ENCODE measurements at regions not wholly inside any gene's neighbourhood (a gene's known extent, or its start where the extent isn't known, plus 50 kb on each side); places are given as distances from the start of the nearest gene placed in this dataset.

DNA sequence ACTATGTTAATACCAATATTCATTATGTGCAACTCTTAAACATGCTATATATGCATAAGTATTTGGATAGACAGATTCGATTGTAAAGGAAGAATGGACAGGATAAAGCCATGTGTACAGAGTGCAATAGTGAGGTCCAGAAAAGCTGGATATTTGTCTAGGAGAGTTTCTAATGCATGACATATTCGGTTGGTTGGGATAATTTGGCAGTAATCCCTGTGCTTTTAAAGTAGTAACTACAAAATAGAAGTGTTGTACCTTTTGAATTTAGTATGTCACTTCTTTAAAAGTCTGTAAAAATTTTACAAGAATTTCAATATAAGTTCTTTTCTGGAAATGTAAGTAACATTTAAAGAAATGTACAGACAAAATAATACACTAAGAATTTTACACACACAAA is 774.5 kb downstream of the USP25 start:
- H3K36me3 Mint-ChIP-seq: peaks cover 5% of the 10 kb centered on the region
- DNase-seq (ENCODE audit: extremely low spot score, unreplicated experiment): no peak
- H3K27me3 Mint-ChIP-seq: no peaks in the 10 kb centered on the region
- TF ChIP-seq, protein P1, sequence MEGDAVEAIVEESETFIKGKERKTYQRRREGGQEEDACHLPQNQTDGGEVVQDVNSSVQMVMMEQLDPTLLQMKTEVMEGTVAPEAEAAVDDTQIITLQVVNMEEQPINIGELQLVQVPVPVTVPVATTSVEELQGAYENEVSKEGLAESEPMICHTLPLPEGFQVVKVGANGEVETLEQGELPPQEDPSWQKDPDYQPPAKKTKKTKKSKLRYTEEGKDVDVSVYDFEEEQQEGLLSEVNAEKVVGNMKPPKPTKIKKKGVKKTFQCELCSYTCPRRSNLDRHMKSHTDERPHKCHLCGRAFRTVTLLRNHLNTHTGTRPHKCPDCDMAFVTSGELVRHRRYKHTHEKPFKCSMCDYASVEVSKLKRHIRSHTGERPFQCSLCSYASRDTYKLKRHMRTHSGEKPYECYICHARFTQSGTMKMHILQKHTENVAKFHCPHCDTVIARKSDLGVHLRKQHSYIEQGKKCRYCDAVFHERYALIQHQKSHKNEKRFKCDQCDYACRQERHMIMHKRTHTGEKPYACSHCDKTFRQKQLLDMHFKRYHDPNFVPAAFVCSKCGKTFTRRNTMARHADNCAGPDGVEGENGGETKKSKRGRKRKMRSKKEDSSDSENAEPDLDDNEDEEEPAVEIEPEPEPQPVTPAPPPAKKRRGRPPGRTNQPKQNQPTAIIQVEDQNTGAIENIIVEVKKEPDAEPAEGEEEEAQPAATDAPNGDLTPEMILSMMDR (conservative IDR thresholded peaks at IDR 0.05): no peak
- H3K9me3 Mint-ChIP-seq: no peaks in the 10 kb centered on the region
- no peak overlapping the region for H3K4me3 Mint-ChIP-seq
- peaks cover 13% of the 10 kb centered on the region for H3K4me1 Mint-ChIP-seq (ENCODE audit: unreplicated experiment)
- H3K27ac Mint-ChIP-seq: no peak overlapping the region

DNA sequence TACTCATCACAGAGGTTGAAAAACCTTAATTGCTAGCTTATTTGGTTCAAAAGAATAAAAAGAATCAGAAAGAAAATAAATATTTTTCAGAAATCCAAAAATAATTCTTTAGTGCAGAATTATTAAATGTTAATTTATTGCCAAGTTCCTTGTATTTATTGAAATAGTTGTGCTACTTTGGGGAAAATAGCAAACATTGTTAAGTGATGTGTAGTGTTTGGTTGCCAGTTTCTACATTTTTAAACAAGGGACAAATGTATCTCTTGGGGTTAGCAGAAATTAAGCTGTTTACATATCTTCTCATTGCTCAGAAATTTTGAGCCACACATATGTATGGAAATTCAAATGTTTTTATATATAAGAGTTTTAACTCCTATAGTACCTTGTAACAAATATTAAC is 775.0 kb downstream of the USP25 start:
- no peak overlapping the region for H3K27ac Mint-ChIP-seq
- H3K27me3 Mint-ChIP-seq: no peaks in the 10 kb centered on the region
- no peak overlapping the region for H3K4me3 Mint-ChIP-seq
- H3K9me3 Mint-ChIP-seq: no peaks in the 10 kb centered on the region
- TF ChIP-seq, protein P1 (conservative IDR thresholded peaks at IDR 0.05): no peak
- DNase-seq (ENCODE audit: extremely low spot score, unreplicated experiment): no peak
- peaks cover 5% of the 10 kb centered on the region for H3K36me3 Mint-ChIP-seq
- H3K4me1 Mint-ChIP-seq (ENCODE audit: unreplicated experiment): peaks cover 16% of the 10 kb centered on the region

DNA sequence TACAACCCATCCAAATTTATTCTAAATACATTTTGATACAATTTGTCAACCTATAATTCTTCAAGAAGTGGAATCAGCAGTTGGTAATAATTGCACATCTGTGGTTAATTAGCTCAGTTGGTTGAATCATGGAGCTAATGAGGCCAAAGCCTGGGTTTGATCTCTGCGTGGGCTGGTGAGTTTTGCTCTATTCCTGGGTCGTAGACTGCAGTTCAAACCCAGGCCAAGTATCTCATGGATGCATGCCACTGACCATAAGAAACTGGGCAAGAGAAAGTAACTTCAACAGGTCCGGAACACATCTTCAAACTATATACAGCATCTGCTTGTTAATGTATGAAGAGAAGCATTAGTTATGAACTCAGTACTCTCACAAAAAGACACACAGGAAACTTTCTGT is 779.7 kb downstream of the USP25 start:
- peaks cover 5% of the 10 kb centered on the region for H3K9me3 Mint-ChIP-seq
- H3K4me3 Mint-ChIP-seq: no peak overlapping the region
- peaks cover 12% of the 10 kb centered on the region for H3K36me3 Mint-ChIP-seq
- H3K27ac Mint-ChIP-seq: no peak overlapping the region
- DNase-seq (ENCODE audit: extremely low spot score, unreplicated experiment): no peak
- H3K4me1 Mint-ChIP-seq (ENCODE audit: unreplicated experiment): peaks cover 17% of the 10 kb centered on the region
- H3K27me3 Mint-ChIP-seq: no peaks in the 10 kb centered on the region
- TF ChIP-seq, protein P1 (conservative IDR thresholded peaks at IDR 0.05): no peak

DNA sequence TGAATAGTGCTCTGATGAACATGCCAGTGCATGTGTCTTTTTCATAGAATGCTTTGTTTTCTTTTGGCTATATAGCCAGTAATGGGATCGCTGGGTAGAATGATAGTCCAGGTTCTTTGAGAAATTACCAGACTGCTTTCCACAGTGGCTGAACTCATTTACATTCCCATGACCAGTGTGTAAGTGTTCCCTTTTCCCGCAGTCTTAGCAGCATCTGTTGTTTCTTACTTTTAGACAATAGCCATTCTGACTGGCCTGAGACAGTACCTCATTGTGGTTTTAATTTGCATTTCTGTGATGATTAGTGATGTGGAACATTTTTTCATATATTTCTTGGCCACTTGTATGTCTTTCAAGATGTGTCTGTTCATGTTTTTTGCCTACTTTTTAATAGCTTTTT is 784.5 kb downstream of the USP25 start:
- TF ChIP-seq, protein P1 (conservative IDR thresholded peaks at IDR 0.05): no peak
- Mint-ChIP-seq H3K36me3 (peaks cover 10% of the 10 kb centered on the region), H3K27ac (no peak overlapping the region), H3K27me3 (no peaks in the 10 kb centered on the region), H3K4me3 (no peak overlapping the region), H3K9me3 (peaks cover 5% of the 10 kb centered on the region), H3K4me1 (ENCODE audit: unreplicated experiment) (peaks cover 4% of the 10 kb centered on the region)
- no peak for DNase-seq (ENCODE audit: extremely low spot score, unreplicated experiment)

DNA sequence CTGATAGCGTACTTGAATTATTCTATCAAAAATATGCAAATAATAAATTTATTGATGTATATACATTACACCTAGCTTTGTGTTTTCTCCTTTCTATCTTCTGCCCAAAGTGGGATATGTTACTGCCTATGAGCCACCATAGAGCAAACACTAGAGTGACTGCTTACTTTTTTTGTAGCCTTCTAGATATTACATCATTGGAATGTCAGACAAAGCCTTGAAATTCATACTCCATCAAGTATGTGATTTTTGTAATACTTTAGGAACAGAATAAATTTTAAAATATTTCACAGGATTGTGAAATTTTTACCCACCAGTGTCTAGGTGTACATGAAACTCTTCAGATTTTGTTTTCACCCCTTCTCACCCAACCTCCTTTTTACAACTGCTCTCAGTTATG is 787.6 kb downstream of the USP25 start:
- H3K4me3 Mint-ChIP-seq: no peak overlapping the region
- TF ChIP-seq, protein P1 (conservative IDR thresholded peaks at IDR 0.05): no peak
- no peak overlapping the region for H3K27ac Mint-ChIP-seq
- H3K36me3 Mint-ChIP-seq: peaks cover 6% of the 10 kb centered on the region
- DNase-seq (ENCODE audit: extremely low spot score, unreplicated experiment): no peak
- H3K27me3 Mint-ChIP-seq: no peaks in the 10 kb centered on the region
- H3K4me1 Mint-ChIP-seq (ENCODE audit: unreplicated experiment): peaks cover 2% of the 10 kb centered on the region
- no peaks in the 10 kb centered on the region for H3K9me3 Mint-ChIP-seq

DNA sequence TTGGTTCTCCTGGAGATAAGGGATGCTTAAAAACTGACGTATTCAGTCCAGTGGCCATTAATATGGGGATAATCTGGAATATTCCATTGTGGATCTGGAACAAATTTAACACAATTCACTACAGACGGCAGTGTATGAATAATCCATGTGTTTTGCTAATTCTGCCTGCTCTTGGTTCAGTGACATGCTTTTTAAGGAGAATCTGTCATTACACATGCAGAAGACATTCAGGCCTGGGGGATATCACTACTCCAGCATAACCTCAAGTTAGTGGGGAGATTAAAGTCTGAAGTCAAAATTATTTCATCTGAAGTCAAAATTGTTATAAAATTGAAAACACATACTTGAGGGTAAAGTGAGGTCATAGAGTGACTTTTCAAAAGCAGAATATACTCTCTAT is 789.3 kb downstream of the USP25 start:
- DNase-seq (ENCODE audit: extremely low spot score, unreplicated experiment): no peak
- Mint-ChIP-seq H3K4me3 (no peak overlapping the region), H3K36me3 (peaks cover 8% of the 10 kb centered on the region), H3K9me3 (peaks cover 4% of the 10 kb centered on the region), H3K4me1 (ENCODE audit: unreplicated experiment) (peaks cover 9% of the 10 kb centered on the region), H3K27ac (no peak overlapping the region), H3K27me3 (no peaks in the 10 kb centered on the region)
- TF ChIP-seq, protein P1 (conservative IDR thresholded peaks at IDR 0.05): no peak

Data from type B pancreatic cell (in vitro differentiated cells).